HepG2 (cell line): ENCODE measurements at regions not wholly inside any gene's neighbourhood (a gene's known extent, or its start where the extent isn't known, plus 50 kb on each side); places are given as distances from the start of the nearest gene placed in this dataset.
"Not testable (repeated sequence)": the region's sequence is repeated elsewhere in the genome, so short reads cannot be mapped to it uniquely, and the experiment has no call there.

Experiments used
- ATAC-seq: fragments of 200-7000 bp; cut with Tn5 transposase; 3 replicates; pipeline ENCODE4 v1.9.1; 2020; ENCODE audit warnings: mild to moderate bottlenecking, moderate library complexity
- BruUV-seq: library from RNA; stranded (reverse); fragments of 400-500 nt; replicated peaks from 2 replicates; lab custom pipeline; 2021; lab: Mats Ljungman, UMichigan
- CTCF ChIA-PET: fragments of 300-600 bp; formaldehyde crosslinking; extraction: SDS; loops from one replicate; lab custom pipeline; 2021; ENCODE audit warnings: low total read pairs, inconsistent platforms, low intra/inter-chr PET ratio; lab: Yijun Ruan, JAX
- POLR2A ChIA-PET: fragments of 350-600 bp; sonication (Branson Sonifier 250); formaldehyde crosslinking; loops from one replicate; lab custom pipeline; 2020; ENCODE audit warnings: antibody characterized with exemption, inconsistent platforms; lab: Yijun Ruan, JAX
- DNase-seq: peaks from one replicate; pipeline ENCODE4 v3.0.0-alpha.2; 2015; ENCODE audit warnings: low spot score
- FAIRE-seq: peaks from 3 replicates; lab custom pipeline; 2011; peaks lifted over from hg19 to GRCh38; lab: Jason Lieb, UNC
- H2AFZ ChIP-seq: one replicate; pipeline ENCODE4 v1.6.1; 2011; ENCODE audit warnings: low read length, inconsistent platforms
- H3K27ac ChIP-seq: fragments of 300-600 bp; 3 replicates; pipeline ENCODE4 v1.8.0; 2011; ENCODE audit warnings: mixed run types, mild to moderate bottlenecking, mixed read lengths, low read length, inconsistent platforms; ENCODE audit not compliant: insufficient read depth; ENCODE audit errors: extremely low read length
- H3K27me3 ChIP-seq, 2 experiments: fragments of 200-600 bp in 1 of 2; 2 replicates in 1 of 2; 3 replicates in 1 of 2; pipeline versions ENCODE4 v1.6.0 to v1.8.0; 2011; ENCODE audit warnings: low read length in 2 of 2, mild to moderate bottlenecking in 2 of 2, moderate library complexity in 2 of 2, inconsistent platforms in 1 of 2; ENCODE audit not compliant: insufficient read depth in 2 of 2, control insufficient read depth in 1 of 2
- H3K36me3 ChIP-seq, 2 experiments: fragments of 200-600 bp in 1 of 2; replicated peaks in 1 of 2; 2 replicates in 1 of 2; 3 replicates in 1 of 2; pipeline versions ENCODE4 v1.5.1 to v1.8.0; 2011; ENCODE audit warnings: low read length in 2 of 2, inconsistent platforms in 1 of 2; ENCODE audit not compliant: insufficient read depth in 2 of 2, control insufficient read depth in 1 of 2
- H3K4me1 ChIP-seq: 2 replicates; pipeline ENCODE4 v1.5.1; 2012; ENCODE audit warnings: low read length, inconsistent platforms; ENCODE audit not compliant: insufficient read depth
- H3K4me2 ChIP-seq: 2 replicates; pipeline ENCODE4 v1.6.0; 2011; ENCODE audit warnings: low read depth, low read length, inconsistent platforms
- H3K4me3 ChIP-seq, 3 experiments: fragments of 200-600 bp in 1 of 3; sonication (generic), shearing (Covaris generic) in 1 of 3; replicated peaks in 1 of 3; 2 replicates each; pipeline ENCODE4 v1.5.1; 2011 to 2016; ENCODE audit warnings: low read length in 3 of 3, inconsistent platforms in 2 of 3, low read depth in 2 of 3, mild to moderate bottlenecking in 2 of 3, control low read depth in 1 of 3, mixed read lengths in 1 of 3; ENCODE audit not compliant: insufficient read depth in 1 of 3
- H3K79me2 ChIP-seq: one replicate; pipeline ENCODE4 v1.6.1; 2011; ENCODE audit warnings: low read length, inconsistent platforms; ENCODE audit not compliant: insufficient read depth
- H3K9ac ChIP-seq: 2 replicates; pipeline ENCODE4 v1.6.0; 2011; ENCODE audit warnings: mild to moderate bottlenecking, low read depth, low read length, inconsistent platforms; ENCODE audit not compliant: insufficient read depth
- H3K9me3 ChIP-seq: 2 replicates; pipeline ENCODE4 v1.5.1; 2012; ENCODE audit warnings: mild to moderate bottlenecking, low read length
- H4K20me1 ChIP-seq: 2 replicates; pipeline ENCODE4 v1.6.0; 2011; ENCODE audit warnings: inconsistent platforms, mild to moderate bottlenecking, low read length, moderate library complexity; ENCODE audit not compliant: insufficient read depth
- WGBS: methylation state at CpG from one replicate; pipeline ENCODE4 v1.1.6; 2017; ENCODE audit warnings: low lambda C conversion rate; 5-methylcytosine and 5-hydroxymethylcytosine counted together
- in situ Hi-C: cut with HindIII; loops from 2 replicates; pipeline ENCODE4 v1.10.0; 2017; ENCODE audit warnings: low pct_unique_long_range_greater_than_20kb; ENCODE audit not compliant: extremely low pct_ligation_motif_present
- intact Hi-C: fragments of 100-400 bp; cut with micrococcal nuclease; formaldehyde crosslinking; loops from one replicate; pipeline ENCODE4 v1.10.0; 2022; ENCODE audit not compliant: unreplicated experiment

GRCh38 chr1:146695388-146695787, 242.7 kb upstream of the NBPF12 start:
- not testable (repeated sequence) for FAIRE-seq, ATAC-seq
- 75% methylated on average over 6 of the region's 10 CpGs for WGBS

GRCh38 chr1:146691798-146692197, 246.3 kb upstream of the NBPF12 start:
- WGBS: 10% methylated on average over 2 of the region's 3 CpGs
- in situ Hi-C loops, H3K4me2 ChIP-seq, FAIRE-seq, H3K36me3 ChIP-seq, BruUV-seq, H3K9me3 ChIP-seq, H3K9ac ChIP-seq, CTCF ChIA-PET, H3K4me1 ChIP-seq, POLR2A ChIA-PET, H3K79me2 ChIP-seq, ATAC-seq, intact Hi-C loops, H3K4me3 ChIP-seq, H4K20me1 ChIP-seq, H3K27me3 ChIP-seq, DNase-seq, H3K27ac ChIP-seq, H2AFZ ChIP-seq: not testable (repeated sequence)

More at GRCh38 chr1:146695388-146695787, 242.7 kb upstream of the NBPF12 start:
- POLR2A ChIA-PET, in situ Hi-C loops, H3K4me3 ChIP-seq, H3K4me1 ChIP-seq, H3K27me3 ChIP-seq, H3K79me2 ChIP-seq, H4K20me1 ChIP-seq, H3K9me3 ChIP-seq, DNase-seq, BruUV-seq, CTCF ChIA-PET, H3K9ac ChIP-seq, H3K4me2 ChIP-seq, H3K36me3 ChIP-seq, H2AFZ ChIP-seq, H3K27ac ChIP-seq, intact Hi-C loops: not testable (repeated sequence)

DNA sequence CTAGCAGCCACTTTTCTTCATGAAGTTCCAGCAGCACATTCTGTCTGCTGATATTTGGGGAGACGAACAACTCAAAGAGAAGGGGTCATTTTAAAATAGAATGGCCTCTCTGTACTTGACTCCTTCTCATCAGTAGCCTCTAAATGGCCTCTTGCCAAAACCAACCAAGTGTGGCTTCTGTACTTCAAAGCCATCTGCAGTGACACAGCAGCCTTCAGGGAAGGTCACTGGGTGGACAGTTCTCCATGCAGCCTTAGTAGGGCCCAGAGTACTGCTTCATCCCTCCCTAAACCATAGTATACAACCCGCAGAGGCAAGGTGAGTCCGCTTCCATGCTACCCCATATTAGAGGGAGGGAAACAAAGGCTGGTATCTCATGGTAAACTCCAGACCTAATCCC, 249.2 kb upstream of the NBPF12 start:
- in situ Hi-C loops, H3K9me3 ChIP-seq, FAIRE-seq, CTCF ChIA-PET, H3K36me3 ChIP-seq, H2AFZ ChIP-seq, H4K20me1 ChIP-seq, H3K4me3 ChIP-seq, H3K4me2 ChIP-seq, BruUV-seq, H3K9ac ChIP-seq, POLR2A ChIA-PET, ATAC-seq, H3K79me2 ChIP-seq, H3K27me3 ChIP-seq, DNase-seq, H3K27ac ChIP-seq, H3K4me1 ChIP-seq, intact Hi-C loops: not testable (repeated sequence)
- WGBS: 0% methylated on average over 1 of the region's 3 CpGs

DNA sequence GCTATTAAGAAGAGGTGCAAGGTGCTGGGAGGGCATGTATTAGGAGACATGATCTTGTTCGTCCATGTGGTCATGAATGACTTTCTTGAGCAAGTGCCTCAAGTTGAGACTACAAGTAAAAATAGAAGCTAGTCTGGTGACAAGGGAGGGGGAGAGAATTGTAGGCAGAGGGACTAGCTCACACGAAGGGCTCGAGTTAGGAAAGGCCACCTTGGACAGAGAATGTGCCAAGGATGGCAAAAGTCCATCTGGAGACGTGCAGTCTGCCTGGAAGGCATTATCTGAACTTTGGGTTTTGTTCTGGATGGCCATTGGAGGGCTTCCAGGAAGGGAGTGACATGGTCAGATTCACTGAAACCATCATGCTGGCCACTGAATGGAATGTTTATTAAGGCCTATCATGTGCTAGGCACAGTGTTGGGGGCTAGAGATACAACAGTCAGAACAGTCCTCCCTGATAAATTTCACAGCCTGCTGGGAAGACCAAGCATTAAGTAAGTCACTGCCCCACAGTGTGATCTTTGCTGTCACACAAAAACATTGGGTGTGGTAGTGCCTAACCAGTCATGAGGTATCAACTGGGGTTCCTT, 251.3 kb upstream of the NBPF12 start:
- H3K36me3 ChIP-seq, in situ Hi-C loops, H3K9me3 ChIP-seq, POLR2A ChIA-PET, H3K27ac ChIP-seq, H4K20me1 ChIP-seq, ATAC-seq, DNase-seq, H3K4me2 ChIP-seq, BruUV-seq, H3K27me3 ChIP-seq, H2AFZ ChIP-seq, intact Hi-C loops, CTCF ChIA-PET, H3K79me2 ChIP-seq, H3K4me3 ChIP-seq, FAIRE-seq, H3K9ac ChIP-seq, H3K4me1 ChIP-seq: not testable (repeated sequence)
- WGBS: 0% methylated on average over 3 of the region's 4 CpGs
